GM10266 (cell line): ENCODE measurements at regions not wholly inside any gene's neighbourhood (a gene's known extent, or its start where the extent isn't known, plus 50 kb on each side); places are given as distances from the start of the nearest gene placed in this dataset.
"Not testable (repeated sequence)": the region's sequence is repeated elsewhere in the genome, so short reads cannot be mapped to it uniquely, and the experiment has no call there.

ENCODE experiments used
- DNase-seq: peaks from one replicate; pipeline ENCODE4 v3.0.0; 2012; ENCODE audit errors: extremely low spot score
- TF ChIP-seq, protein P1 (sequence below): IDR thresholded peaks from 2 replicates; pipeline ENCODE4 v1.5.1; 2012; ENCODE audit warnings: mild to moderate bottlenecking, low read depth; ENCODE audit not compliant: control insufficient read depth, insufficient read depth; ENCODE audit errors: missing control alignments

DNA sequence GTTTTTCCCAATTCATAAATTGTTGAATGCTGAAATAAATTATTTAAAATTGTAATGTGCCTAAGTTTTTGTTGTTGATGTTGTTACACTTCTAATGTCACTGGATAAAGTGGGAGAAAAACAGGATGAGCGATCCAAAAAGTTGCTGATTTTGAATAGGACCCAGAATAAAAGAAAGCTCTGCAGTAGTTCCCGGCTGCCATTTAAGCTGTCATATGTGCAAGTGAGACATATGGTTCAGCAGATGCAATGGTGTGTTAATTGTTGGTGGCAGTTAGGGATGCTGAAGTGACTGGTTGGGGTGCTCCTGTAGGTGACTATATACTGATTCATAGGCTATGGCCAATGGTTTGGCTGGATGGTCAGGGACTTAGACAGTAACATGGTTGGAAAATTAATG, 1517.4 kb upstream of the LRRTM3 start:
- DNase-seq, result no peak
- TF ChIP-seq, protein P1, sequence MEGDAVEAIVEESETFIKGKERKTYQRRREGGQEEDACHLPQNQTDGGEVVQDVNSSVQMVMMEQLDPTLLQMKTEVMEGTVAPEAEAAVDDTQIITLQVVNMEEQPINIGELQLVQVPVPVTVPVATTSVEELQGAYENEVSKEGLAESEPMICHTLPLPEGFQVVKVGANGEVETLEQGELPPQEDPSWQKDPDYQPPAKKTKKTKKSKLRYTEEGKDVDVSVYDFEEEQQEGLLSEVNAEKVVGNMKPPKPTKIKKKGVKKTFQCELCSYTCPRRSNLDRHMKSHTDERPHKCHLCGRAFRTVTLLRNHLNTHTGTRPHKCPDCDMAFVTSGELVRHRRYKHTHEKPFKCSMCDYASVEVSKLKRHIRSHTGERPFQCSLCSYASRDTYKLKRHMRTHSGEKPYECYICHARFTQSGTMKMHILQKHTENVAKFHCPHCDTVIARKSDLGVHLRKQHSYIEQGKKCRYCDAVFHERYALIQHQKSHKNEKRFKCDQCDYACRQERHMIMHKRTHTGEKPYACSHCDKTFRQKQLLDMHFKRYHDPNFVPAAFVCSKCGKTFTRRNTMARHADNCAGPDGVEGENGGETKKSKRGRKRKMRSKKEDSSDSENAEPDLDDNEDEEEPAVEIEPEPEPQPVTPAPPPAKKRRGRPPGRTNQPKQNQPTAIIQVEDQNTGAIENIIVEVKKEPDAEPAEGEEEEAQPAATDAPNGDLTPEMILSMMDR, result no peak

DNA sequence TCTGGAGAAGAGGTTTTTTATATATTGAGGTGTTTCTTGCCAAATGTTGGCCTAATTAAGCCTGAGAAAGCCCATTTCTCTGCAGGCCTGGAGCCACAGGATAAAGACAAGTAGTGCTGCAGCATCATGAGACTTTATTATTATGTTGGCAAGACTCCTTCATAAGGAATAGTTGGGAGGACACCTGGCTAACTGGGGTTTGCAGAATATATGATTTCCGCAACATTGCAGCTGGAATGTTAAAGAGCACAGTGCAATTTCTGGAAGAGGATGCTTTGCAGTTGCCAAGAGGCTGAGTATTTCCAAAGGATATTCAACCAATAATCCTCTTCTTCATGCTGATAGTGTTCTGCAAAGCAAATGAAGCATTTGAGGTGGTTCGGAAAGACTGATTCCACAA, 1512.8 kb upstream of the LRRTM3 start:
- TF ChIP-seq, protein P1, result no peak
- no peak for DNase-seq

DNA sequence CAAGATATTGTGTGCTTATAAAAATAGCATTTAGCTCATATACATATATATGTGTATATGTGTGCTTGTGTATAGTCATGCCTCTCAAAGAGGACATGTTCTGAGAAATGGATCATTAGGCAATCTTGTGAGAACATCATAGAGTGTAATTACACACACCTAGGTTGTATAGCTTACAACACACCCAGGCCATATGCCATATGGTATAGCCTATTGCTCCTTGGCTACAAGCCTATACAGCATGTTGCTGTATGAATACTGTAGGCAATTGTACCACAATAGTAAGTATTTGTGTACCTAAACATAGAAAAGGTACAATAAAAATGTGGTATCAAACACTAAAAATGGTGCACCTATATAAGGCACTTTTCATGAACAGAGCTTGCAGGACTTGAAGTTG, 1510.5 kb upstream of the LRRTM3 start:
- TF ChIP-seq, protein P1, result no peak
- DNase-seq, result no peak

DNA sequence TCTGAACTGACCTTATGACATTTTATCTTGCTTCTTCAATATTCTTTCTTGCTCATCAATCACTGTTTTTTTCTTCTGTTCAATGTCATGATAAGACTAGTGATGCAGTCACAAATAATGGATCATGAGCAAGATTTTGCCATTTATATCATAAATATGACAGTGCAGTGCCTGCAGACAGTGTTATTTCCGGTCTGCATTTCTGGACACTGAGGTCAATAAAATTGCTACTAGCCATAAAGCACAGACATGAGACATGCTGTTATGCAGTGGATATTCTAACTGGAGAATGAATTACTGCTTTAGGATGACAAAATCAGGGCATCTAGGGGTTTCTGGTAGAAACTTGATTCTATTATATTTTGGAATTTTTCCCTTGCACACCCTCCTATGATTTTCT, 1509.7 kb upstream of the LRRTM3 start:
- DNase-seq, result no peak
- TF ChIP-seq, protein P1, result no peak

DNA sequence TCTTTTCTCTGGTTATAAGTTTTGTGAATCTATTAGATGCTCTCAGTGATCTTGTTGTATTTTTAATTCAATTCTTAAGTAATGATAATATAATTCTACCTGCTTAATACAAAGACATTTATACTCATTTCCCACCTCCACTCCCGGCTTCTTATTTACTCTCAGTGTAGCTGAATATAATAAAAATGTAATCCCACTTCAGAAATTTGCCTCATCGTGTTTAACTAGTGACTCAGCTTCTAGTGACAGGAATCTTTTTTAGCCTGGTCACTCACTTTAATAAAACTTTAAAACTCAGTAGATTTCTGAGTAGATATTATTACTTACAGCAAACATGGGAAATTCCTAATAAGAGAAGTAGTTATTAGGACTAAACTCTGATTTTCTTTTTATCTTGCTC, 1506.2 kb upstream of the LRRTM3 start:
- TF ChIP-seq, protein P1, result no peak
- no peak for DNase-seq

DNA sequence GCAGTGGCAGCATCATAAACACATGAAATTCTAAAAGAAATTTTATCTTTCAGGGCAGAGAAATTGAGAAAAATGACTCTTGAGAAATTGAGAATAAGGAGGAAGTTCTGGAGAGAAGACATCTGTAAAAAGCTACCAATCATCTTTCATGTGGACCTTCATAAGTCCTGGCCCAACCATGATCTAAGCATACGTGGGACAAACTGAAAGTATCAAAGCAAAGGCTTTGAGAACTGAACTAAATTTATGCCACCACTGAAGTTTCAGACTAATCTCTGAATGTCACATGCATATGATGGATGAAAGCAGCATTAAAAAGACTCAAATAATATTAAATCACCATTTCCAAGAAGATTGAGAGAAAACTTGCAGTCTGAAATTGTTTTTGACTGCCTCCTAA, 1502.8 kb upstream of the LRRTM3 start:
- TF ChIP-seq, protein P1, result no peak
- no peak for DNase-seq

DNA sequence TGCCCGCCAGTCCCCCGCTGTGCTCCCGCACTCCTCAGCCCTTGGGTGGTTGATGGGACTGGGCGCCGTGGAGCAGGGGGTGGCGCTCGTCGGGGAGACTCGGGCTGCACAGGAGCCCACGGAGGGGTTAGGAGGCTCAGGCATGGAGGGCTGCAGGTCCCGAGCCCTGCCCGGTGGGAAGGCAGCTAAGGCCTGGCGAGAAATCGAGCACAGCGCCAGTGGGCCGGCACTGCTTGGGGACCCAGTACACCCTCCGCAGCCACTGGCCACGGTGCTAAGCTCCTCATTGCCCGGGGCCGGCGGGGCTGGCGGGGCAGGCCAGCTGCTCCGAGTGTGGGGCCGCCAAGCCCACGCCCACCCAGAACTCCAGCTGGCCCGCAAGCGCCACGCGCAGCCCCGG, 1496.5 kb upstream of the LRRTM3 start:
- not testable (repeated sequence) for DNase-seq

DNA sequence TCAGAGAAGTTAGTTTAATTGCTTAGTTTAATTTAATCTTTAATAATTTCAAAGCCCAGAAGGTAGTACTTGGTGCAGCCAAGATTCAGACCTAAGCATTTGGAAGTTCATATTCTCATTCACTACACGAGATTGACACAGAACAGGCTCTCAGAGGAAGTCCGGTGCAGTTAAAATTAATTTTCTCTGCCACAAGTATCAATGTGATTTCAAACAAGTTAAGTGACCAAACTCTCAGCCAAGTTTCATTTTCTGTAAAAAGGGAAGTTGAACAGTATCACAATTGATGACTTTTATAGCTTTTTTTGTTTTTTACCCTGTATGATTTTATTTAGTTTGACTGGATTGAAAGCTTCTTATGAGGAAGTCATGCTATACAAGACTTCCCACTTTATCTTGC, 1494.9 kb upstream of the LRRTM3 start:
- no peak for DNase-seq
- TF ChIP-seq, protein P1, result no peak
